SK-N-SH (cell line): ENCODE measurements at regions not wholly inside any gene's neighbourhood (a gene's known extent, or its start where the extent isn't known, plus 50 kb on each side); places are given as distances from the start of the nearest gene placed in this dataset.

Source experiments
- ELF1 ChIP-seq: IDR thresholded peaks from 2 replicates; pipeline ENCODE4 v1.4.0; 2012
- EZH2phosphoT487 ChIP-seq: fragments of 200-600 bp; sonication (generic); IDR thresholded peaks from 2 replicates; pipeline ENCODE4 v1.6.1; 2017; ENCODE audit warnings: low read depth, mixed run types, mild to moderate bottlenecking, antibody characterized with exemption, moderate library complexity, borderline replicate concordance
- FOXJ3 ChIP-seq: sonication (generic); formaldehyde crosslinking; IDR thresholded peaks from 2 replicates; pipeline ENCODE4 v1.5.1; 2020; ENCODE audit warnings: mild to moderate bottlenecking, missing genetic modification reagents
- FOXM1 ChIP-seq: IDR thresholded peaks from 2 replicates; pipeline ENCODE4 v1.4.0; 2012; ENCODE audit warnings: low read depth, mild to moderate bottlenecking
- GABPA ChIP-seq: IDR thresholded peaks from 2 replicates; pipeline ENCODE4 v1.4.0; 2012; ENCODE audit warnings: low read depth, mild to moderate bottlenecking
- JUND ChIP-seq: IDR thresholded peaks from 2 replicates; pipeline ENCODE4 v1.4.0; 2012
- POLR2AphosphoS5 ChIP-seq: IDR thresholded peaks from 2 replicates; pipeline ENCODE4 v1.6.1; 2012; ENCODE audit warnings: low read depth, low read length
- RAD21 ChIP-seq: IDR thresholded peaks from 2 replicates; pipeline ENCODE4 v1.6.1; 2012; ENCODE audit warnings: mild to moderate bottlenecking, low read length
- RFX5 ChIP-seq: IDR thresholded peaks from 2 replicates; pipeline ENCODE4 v1.6.1; 2012; ENCODE audit warnings: mild to moderate bottlenecking, improper control_type of control experiment, low read length
- SMC3 ChIP-seq: IDR thresholded peaks from 2 replicates; pipeline ENCODE4 v1.6.1; 2012; ENCODE audit warnings: low read depth, low read length, improper control_type of control experiment
- TAF1 ChIP-seq: IDR thresholded peaks from 2 replicates; pipeline ENCODE4 v1.6.1; 2012; ENCODE audit warnings: low read depth, mild to moderate bottlenecking, low read length, moderate library complexity, borderline replicate concordance
- TF ChIP-seq, protein P1 (sequence below): fragments of 200-600 bp; sonication (generic); IDR thresholded peaks from 2 replicates; pipeline ENCODE4 v1.6.1; 2017; ENCODE audit warnings: antibody characterized with exemption, mild to moderate bottlenecking, moderate library complexity
- TF ChIP-seq, protein P2 (sequence below): IDR thresholded peaks from 2 replicates; pipeline ENCODE4 v1.4.0; 2012; ENCODE audit warnings: low read depth, borderline replicate concordance

DNA sequence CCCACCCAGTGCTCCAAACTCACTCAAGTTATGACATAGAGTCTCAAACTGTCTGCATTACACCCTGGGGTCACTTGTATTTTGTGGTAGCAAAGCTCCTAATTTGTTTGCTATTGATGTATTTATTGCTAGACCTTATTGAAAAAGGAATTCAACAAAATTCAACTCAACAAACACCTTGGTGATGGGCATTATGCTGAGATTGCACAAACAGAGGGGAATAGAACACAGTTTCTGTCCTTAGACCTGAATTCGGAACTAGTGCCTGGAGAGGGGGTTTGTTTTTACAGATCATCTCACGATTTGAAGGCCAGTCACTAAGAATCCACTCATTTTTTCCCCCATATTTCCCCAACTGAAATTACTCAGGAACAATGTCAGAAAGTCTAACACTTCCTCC, 53.5 kb upstream of the MAPK4 start:
- TF ChIP-seq TAF1 (no peak), JUND (no peak), RFX5 (no peak), RAD21 (no peak), SMC3 (no peak), ELF1 (no peak), FOXJ3 (CRISPR knock-in tag) (no peak), POLR2AphosphoS5 (no peak), FOXM1 (no peak), EZH2phosphoT487 (no peak), GABPA (no peak)
- TF ChIP-seq, protein P1, sequence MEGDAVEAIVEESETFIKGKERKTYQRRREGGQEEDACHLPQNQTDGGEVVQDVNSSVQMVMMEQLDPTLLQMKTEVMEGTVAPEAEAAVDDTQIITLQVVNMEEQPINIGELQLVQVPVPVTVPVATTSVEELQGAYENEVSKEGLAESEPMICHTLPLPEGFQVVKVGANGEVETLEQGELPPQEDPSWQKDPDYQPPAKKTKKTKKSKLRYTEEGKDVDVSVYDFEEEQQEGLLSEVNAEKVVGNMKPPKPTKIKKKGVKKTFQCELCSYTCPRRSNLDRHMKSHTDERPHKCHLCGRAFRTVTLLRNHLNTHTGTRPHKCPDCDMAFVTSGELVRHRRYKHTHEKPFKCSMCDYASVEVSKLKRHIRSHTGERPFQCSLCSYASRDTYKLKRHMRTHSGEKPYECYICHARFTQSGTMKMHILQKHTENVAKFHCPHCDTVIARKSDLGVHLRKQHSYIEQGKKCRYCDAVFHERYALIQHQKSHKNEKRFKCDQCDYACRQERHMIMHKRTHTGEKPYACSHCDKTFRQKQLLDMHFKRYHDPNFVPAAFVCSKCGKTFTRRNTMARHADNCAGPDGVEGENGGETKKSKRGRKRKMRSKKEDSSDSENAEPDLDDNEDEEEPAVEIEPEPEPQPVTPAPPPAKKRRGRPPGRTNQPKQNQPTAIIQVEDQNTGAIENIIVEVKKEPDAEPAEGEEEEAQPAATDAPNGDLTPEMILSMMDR: no peak
- TF ChIP-seq, protein P2, sequence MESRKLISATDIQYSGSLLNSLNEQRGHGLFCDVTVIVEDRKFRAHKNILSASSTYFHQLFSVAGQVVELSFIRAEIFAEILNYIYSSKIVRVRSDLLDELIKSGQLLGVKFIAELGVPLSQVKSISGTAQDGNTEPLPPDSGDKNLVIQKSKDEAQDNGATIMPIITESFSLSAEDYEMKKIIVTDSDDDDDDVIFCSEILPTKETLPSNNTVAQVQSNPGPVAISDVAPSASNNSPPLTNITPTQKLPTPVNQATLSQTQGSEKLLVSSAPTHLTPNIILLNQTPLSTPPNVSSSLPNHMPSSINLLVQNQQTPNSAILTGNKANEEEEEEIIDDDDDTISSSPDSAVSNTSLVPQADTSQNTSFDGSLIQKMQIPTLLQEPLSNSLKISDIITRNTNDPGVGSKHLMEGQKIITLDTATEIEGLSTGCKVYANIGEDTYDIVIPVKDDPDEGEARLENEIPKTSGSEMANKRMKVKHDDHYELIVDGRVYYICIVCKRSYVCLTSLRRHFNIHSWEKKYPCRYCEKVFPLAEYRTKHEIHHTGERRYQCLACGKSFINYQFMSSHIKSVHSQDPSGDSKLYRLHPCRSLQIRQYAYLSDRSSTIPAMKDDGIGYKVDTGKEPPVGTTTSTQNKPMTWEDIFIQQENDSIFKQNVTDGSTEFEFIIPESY: no peak
